HG03469 (cell line): ENCODE measurements at regions not wholly inside any gene's neighbourhood (a gene's known extent, or its start where the extent isn't known, plus 50 kb on each side); places are given as distances from the start of the nearest gene placed in this dataset.
"Not testable (repeated sequence)": the region's sequence is repeated elsewhere in the genome, so short reads cannot be mapped to it uniquely, and the experiment has no call there.

ENCODE experiments used
- ATAC-seq: cut with Tn5 transposase; IDR thresholded peaks from one replicate; pipeline ENCODE4 v1.9.1; 2021; ENCODE audit warnings: mild to moderate bottlenecking, moderate library complexity, moderate number of reproducible peaks; ENCODE audit not compliant: unreplicated experiment

DNA sequence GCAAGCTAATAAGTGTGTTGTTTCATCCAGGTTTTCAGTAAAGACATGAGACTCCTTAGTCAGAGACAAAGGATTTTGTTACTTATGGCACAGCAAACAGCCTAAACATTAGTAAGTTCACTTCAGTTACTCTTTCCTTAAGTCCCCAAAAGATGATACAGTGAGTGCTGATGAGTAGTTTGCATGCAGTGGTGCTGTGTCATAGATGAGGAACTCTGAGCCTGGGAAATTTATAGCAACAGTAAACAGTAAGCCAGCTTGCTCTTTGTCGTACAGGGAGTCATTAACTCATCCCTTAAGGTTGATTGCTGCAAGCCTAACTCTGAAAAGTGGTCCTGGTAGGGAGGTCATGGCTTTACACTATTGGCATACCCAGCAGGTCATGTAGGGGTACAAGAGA is 208.6 kb upstream of the OR4E1 start:
- ATAC-seq, result no peak

DNA sequence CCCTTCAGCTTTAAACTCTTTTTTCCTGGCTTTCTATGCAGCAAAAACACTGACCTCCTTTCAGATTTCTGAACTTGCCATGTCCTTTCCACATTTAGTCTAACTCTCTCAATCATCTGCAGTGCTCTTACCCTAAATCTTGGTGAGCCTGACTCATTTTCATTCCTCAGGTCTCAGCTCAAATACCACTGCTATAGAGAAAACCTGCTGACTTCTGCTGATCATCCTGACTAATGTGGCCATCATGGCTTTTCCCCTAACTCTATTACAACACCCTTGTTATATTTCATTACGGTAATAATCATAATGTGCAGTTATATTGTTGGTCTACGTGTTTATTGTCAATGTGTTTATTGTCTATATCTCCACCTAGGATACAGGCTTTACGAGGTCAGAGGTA is 207.3 kb upstream of the OR4E1 start:
- no peak for ATAC-seq

DNA sequence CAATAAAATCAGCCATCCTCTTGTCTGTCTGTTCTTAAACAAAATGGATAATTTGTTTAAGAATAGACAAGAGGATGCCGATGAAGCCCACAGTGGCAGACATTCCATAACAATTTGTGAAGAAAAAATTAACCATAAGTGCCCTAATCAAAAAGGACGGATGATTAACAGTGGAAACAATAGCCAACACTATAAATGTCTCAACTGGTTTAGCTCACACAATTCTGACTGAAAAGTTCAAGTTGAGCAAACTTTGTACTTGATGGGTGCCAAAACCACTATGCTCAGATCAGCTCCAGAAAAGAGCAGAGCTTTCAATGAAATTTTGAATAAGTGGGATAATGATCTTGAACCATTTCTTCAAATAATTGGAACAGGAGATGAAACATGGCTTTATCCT is 202.2 kb upstream of the OR4E1 start:
- no peak for ATAC-seq

DNA sequence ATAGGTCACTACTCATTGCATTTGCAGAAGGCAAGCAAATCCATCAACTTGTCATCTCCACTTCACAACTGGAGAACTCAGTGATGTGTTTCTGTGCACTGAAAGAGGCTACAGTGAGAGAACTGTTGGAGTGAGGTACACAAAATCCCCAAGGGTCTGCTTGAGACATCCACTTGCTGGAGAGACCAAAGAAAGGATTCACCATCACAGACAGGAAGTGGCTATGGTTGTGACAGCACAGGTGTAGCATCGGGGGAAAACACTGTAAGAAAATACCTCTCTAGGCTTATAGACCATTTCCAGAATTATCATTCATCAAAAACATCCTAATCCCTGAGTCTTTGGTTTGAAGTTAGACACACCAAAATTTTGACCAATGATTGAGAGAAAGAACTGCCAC is 201.3 kb upstream of the OR4E1 start:
- no peak for ATAC-seq

DNA sequence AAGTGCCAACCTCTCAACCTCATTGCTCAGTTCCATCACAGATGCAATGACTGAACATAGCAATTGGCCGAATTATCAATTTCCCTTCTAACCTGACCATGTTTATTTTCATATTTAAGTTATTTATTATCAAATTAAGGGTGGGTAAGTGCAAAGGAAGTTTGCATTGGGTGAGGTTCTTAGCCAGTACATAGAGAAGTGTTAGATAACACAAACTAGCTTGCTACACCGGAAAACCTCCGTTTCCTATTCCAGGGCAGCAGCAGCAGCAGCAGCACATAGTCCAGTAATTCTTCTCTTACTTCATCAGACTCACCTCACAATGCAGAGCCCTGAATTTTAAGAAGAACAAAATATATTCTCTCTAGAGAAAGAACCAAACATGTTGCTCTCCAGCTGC is 200.5 kb upstream of the OR4E1 start:
- no peak for ATAC-seq

DNA sequence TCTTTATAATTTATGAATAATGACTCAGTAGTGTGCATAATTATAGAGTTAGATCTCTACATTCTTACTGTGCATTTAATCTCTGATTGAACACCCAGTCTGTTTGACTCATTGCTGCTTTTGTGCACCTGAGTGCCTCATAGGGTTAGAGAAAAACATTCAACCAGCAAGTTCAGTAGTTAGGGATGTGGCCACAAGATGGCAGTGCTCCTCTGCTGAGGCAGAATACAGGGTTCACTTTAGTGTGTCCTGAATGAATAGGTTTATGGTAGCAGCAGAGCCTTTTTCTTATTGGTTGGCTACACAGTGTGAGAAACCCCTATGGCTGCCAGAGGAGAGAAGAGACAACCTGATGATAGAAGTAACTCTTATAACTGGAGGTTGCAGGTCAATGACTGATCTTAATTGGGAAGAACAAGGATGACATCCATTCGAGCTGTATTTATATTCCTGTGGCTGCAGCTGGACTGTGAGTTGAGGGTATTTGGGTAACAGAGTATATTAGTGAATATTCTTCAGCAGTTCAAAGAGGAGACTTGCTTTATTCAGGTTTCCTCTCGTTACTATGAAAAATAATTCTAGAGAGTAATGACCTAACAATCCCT is 194.9 kb upstream of the OR4E1 start:
- peak; percentile 86 for ATAC-seq

DNA sequence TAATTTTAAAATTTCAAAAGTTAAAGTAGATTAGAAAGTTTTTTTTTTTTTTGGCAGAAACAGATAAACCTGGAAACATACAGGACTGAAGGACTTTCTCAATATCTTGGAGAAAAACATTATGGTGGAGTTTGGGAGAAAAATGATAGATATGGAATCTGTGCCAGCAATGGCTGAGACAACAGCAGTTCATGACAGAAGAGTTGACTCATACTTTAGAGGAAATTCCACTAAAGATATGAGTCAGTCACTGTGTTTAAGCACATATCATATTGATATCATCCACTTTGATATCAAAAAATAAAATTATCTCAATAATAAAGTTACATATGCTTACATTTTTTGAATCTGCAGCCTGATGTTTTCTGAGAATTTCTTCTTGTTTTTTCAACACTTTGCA is 193.9 kb upstream of the OR4E1 start:
- no peak for ATAC-seq

DNA sequence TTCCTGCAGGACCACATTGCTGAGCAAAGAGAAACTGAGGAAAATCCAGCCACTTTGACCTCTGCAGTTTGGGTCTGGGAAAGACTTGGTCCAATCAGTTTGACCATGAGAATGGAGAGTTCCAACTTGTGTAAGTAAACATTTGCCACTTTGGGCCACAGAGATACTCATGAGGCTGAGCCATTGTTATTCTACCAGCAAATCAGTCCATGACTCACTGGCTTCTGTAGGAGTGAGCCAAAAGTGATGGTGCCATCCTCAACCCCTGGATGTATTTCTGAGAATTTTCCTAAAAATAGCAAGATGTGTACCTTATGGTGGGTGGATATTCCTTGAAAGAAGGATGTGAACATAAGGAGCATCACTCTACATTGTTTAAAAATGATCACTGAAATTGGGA is 192.9 kb upstream of the OR4E1 start:
- no peak for ATAC-seq

DNA sequence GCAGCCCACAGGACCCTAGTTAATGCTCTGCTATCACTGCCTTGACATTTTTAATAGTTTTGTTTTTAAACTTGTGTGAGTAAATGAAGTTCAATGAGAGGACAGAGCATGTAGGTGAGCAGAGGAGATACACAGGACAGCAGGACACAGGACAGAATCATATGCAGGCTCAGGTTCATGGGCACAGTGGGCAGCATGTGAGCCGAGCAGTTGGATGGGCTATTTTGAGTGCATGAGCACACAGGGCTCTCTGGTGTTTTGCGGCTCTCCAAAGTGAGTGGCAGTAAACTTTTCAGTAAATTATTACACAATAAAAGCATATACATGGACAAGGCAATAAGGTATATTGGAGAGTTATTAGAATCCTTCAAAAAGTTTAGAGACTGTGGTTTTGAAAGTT is 189.7 kb upstream of the OR4E1 start:
- no peak for ATAC-seq

DNA sequence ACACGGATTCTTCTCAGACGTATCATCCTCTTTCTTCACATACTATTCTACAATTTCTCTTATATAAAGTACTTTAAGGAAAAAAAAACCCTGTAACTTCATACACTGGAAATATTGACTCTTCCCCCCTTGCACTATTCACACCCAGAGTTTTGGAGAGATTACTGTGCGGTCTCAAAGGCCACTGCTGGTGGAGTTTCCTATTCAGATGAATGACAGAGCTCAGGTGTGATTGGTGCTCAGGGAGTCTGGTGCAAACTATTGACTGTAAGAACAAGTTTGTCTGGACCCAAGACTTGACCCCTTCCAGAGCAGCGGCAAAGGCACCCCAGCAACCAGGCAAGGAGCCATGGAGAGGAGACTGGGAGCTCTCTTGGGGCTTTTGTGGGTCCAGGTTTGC is 187.5 kb upstream of the OR4E1 start:
- no peak for ATAC-seq

DNA sequence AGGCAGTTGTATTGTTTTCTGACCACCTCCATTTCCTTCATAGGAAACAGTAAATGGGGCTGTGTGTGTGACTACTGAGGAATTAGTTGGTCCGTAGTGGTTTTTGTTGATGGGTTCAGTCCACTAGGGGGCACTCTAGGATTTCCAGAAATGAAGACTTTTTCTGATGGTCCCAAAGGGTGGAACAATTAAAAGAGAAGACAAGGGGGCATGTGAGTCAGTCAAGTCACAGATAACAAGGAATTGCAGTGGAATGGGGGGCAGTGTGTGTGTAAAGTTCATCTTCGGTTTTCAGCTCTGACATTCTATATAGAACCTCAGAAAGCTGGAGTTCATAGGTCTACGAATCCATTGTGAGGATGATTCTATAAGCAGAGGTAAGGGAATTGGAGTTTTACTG is 186.6 kb upstream of the OR4E1 start:
- no peak for ATAC-seq

DNA sequence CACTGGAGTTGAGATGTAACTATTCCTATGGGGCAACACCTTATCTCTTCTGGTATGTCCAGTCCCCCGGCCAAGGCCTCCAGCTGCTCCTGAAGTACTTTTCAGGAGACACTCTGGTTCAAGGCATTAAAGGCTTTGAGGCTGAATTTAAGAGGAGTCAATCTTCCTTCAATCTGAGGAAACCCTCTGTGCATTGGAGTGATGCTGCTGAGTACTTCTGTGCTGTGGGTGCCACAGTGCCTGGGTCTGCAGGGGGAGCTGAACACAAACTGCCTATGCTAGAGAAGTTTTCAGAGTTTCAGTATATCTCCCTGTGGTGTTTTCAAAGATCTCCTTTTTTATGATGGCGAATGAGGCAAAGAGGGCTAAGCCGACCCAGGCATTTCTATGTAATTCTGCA is 179.2 kb upstream of the OR4E1 start:
- no peak for ATAC-seq

DNA sequence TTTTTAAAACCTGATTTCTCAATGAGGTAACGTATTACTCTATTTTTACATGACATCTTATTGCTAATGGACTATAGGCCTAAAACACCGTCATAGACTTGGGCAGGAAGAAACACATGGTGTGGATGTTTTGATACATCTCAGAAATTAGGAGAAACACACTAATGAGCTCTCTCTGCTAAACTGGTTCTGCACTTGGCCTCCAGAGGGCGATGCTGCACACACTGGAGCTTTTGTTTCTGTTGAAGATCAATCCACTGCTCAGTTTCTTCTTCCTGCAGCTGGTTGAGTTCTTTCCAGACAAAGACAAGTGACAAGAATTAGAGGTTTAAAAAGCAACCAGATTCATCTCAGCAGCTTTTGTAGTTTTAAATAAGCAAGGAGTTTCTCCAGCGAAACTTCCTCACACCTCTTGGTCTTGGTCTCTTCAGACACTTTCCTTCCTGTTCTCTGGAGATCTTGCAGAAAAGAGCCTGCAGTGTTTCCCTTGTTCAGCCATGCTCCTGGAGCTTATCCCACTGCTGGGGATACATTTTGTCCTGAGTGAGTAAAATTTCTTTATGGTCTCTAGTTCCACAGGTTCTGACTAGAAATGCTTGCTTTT is 178.5 kb upstream of the OR4E1 start:
- no peak for ATAC-seq

DNA sequence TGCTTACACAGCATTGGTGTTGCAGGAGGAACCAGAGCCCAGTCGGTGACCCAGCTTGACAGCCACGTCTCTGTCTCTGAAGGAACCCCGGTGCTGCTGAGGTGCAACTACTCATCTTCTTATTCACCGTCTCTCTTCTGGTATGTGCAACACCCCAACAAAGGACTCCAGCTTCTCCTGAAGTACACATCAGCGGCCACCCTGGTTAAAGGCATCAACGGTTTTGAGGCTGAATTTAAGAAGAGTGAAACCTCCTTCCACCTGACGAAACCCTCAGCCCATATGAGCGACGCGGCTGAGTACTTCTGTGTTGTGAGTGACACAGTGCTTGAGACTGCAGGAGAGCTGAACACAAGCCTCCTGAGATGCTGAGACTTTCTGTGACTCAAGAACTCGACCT is 173.3 kb upstream of the OR4E1 start:
- ATAC-seq, result not testable (repeated sequence)

DNA sequence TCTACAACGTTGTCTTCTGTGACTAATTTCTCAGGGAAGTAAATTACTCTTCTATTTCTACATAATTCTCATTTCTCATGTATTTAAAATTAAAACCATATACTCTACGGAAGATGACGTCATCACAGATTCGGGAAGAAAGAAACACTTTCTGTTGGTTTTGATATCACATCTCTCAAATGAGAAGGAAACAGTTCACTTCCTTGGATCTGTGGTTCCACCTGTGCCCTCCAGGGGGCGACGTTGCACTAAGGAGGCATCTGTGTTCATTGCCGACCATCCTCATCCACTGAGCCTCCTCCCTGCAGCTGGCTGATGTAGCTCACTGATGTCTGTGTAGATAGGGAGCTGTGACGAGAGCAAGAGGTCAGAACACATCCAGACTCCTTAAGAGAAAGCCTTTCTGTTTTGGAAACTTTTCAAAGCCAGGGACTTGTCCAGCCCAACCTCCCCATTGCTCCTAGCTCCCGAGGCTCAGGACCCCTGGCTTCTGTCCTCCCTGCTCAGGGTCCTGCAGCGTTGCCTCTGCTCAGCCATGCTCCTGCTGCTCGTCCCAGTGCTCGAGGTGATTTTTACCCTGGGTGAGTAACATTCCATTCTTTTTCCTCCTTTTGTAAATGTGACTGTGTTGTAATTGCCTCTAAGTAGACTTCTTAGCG is 172.7 kb upstream of the OR4E1 start:
- no peak for ATAC-seq

DNA sequence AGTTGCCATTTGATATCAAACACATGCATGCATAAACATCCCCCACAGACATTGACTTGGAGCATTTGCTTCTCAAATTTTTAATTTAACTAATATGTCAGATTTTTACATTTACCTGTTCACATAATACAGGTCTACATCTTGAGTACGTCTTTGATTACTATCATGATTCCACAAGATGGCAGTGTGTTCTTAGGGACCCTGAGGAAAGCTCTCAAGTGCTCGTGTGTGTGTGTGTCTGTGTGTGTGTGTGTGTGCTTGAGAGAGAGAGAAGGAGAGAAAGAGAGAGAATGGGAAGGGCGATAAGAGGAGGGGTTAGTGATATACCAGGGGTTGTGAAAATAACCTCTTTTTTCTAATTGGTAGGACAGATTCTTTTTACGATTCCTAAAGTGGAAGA is 167.1 kb upstream of the OR4E1 start:
- ATAC-seq, result no peak

DNA sequence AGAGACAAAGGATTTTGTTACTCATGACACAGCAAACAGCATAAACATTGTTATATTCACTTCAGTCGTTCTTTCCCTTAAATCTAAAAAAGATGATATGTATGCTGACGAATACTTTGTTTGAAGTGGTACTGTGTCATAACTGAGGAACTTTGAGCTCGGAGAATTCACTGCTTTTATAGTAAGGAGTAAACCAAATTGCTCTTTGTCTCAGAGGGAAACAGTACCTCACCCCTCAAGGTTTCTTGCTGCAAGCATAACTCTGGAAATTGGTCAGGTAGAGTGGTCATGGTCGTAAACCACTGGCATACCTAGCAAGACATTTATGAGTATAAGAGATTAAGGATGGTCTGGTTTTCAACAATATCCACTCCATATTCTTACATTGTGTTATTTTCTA is 160.2 kb upstream of the OR4E1 start:
- no peak for ATAC-seq

DNA sequence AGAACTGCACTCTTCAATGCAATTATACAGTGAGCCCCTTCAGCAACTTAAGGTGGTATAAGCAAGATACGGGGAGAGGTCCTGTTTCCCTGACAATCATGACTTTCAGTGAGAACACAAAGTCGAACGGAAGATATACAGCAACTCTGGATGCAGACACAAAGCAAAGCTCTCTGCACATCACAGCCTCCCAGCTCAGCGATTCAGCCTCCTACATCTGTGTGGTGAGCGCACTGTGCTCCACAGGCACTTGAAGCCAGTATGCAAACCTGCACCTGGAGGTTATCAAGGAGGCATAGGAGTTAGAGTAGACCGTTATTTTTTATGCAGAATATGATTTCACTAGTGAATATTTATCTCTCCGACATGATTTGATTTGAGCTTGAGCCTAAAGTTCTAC is 152.2 kb upstream of the OR4E1 start:
- no peak for ATAC-seq

DNA sequence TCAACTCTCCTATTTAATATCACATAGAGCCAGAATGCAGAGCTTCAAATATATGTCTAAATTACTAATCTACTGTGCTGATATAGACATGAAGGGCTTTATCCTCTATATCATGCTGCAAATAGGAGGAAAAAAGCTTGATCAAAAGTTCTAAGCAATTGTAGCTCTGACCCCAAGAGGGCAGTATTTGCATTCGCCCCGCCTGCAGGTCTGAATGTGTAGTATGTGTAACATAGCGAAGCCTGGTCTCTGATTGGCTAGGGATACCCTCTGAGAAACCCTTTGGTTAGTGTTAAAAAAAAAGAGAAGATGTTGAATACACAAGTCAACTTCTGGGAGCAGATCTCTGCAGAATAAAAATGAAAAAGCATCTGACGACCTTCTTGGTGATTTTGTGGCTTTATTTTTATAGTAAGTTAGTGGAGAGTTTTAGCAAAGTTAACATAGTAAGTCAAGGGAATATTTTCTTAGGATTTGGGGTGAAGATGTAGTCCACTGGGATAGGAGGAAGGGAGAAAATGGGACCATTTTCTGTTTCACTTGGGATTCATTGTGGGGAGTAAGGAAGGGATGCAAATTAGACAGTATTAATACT is 151.6 kb upstream of the OR4E1 start:
- ATAC-seq, result no peak

DNA sequence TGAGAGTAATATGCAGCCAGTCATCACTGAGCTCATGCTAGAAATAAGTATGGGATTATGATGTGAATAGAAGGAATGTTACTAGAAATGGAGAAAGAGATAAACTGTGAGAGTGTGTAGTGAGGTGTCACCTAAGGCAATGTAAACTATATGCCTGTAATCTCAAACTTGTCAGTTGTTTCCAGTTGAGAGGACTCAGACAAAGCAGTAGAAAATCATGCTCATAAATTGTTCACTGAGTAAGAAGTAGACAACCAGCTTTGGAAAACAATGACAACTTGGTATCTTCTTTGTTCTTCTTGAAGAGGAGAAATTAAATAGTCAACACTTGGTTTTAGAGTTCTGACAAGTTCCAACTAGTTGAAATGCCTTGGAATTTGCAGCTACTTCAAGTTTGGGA is 148.5 kb upstream of the OR4E1 start:
- ATAC-seq, result no peak

DNA sequence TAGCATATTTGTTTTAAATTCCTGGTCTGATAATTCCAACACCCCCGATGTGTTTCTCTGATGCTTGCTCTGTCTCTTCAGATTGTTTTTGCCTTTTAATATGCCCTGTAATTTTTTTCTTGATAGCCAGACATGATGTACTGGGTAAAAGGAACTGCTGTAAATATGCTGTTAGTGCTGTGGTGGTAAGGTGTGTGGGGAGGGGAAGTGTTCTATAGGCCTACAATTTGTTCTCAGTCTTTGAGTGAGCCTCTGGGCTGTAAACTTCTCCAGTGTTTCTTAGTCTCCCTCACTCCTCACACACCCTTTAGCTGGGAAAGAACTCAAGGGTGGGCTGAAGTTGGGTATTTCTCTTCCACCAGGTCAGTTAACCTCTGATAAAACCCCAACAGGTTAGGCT is 147.0 kb upstream of the OR4E1 start:
- ATAC-seq, result no peak

DNA sequence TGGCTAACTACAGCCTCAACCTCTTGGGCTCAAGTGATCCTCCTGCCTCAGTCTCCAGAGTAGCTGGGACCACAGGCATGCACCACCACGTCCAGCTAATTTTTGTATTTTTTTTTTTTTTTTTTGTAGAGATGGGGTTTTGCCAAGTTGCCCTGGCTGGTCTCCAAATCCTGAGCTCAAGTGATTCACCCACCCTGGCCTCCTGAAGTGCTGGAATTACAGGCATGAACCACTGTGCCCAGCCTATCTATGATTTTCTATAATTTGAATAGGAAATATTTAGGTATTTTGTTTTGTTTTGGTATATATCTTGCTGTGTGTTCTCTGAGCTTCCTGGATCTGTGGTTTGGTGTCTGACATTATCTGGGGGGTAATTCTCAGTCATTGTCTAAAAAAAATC is 146.3 kb upstream of the OR4E1 start:
- not testable (repeated sequence) for ATAC-seq
